ENCODE measurements at regions not wholly inside any gene's neighbourhood (a gene's known extent, or its start where the extent isn't known, plus 50 kb on each side); places are given as distances from the start of the nearest gene placed in this dataset.

DNA sequence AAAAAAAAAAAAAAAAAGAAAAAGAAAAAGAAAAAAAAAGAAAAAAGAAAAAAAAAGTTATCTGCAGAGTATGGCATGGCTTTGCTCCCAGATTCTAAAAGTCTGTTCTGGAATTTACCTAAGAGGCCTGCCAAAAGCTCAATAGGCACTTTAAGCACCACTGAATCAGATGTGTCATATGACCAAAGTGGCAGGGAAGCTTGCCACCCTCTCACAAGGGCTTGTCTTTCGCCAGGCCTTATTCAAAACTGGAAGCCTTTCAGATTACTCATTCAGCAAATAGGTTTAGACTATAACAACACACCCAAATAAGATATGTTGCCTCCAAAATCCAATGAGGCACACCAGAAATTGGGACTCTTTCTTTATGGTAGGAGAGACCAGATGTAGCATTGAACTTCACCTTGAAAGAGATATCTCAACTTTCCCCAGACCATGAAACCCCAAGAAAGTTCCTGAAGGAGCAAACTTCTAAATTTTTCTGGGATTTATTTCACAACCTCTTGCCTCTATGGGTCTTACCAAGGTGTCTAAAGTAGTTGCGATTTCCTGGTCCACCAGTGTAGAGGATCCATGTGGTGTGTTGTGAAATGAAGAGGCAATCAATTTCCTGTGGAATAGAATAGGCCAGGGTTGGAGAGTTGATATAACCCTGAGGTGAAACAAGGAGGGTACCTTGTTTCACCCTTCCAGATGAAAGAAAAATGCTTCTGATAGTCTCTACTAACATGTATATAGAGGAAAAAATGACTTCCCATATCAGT, 218.8 kb downstream of the DAD1 start:
- Histone ChIP-seq H3K79me2 (ENCODE audit: control insufficient read depth, insufficient read depth, low read length) (no peaks in the 10 kb centered on the region), H3K9ac (ENCODE audit: control insufficient read depth, insufficient read depth, low read length) (no peak overlapping the region), H3K27ac (ENCODE audit: control insufficient read depth, insufficient read depth) (no peak overlapping the region), H3K4me2 (ENCODE audit: control insufficient read depth, insufficient read depth) (no peak overlapping the region), H3K27me3 (replicated peaks in 1 of 2; ENCODE audit: control insufficient read depth in 2 of 2, insufficient read depth in 2 of 2, low read length in 1 of 2) (no peaks in the 10 kb centered on the region), H3K36me3 (ENCODE audit: control insufficient read depth in 2 of 2, insufficient read depth in 2 of 2, low read length in 1 of 2) (no peaks in the 10 kb centered on the region), H3K4me3 (no peak overlapping the region), H4K20me1 (ENCODE audit: control insufficient read depth, insufficient read depth) (no peaks in the 10 kb centered on the region), H2AFZ (ENCODE audit: control insufficient read depth, low read depth, low read length) (no peak overlapping the region), H3K9me3 (replicated peaks; ENCODE audit: control insufficient read depth, insufficient read depth, low read length) (no peaks in the 10 kb centered on the region), H3K4me1 (ENCODE audit: control insufficient read depth, insufficient read depth, low read length) (no peaks in the 10 kb centered on the region)
- SMC1A ChIA-PET (ENCODE audit: uncharacterized antibody, unreplicated experiment): interaction anchor here (0.6 to 5.3 kb wide), 12 partner anchors 11 to 169 kb away, joined by 3 to 238 read pairs (median 4); no protein-coding TSS in a partner anchor
- CTCF ChIA-PET: interaction anchor here (0.6 to 7.9 kb wide), 5 partner anchors 49 to 92 kb away, joined by 3 to 333 read pairs (median 4); no protein-coding TSS in a partner anchor
- in situ Hi-C loops (cut with MboI): no loop called here
- POLR2A ChIA-PET: interaction anchor here (0.6 to 0.7 kb wide), 3 partner anchors 49 to 942 kb away, joined by 3 to 5 read pairs (median 4); no protein-coding TSS in a partner anchor
- TF ChIP-seq NFXL1 (IDR thresholded peaks at IDR 0.05; ENCODE audit: borderline replicate concordance) (no peak), KDM1A (IDR thresholded peaks at IDR 0.05; ENCODE audit: borderline replicate concordance) (no peak)
- TF ChIP-seq, protein P1, sequence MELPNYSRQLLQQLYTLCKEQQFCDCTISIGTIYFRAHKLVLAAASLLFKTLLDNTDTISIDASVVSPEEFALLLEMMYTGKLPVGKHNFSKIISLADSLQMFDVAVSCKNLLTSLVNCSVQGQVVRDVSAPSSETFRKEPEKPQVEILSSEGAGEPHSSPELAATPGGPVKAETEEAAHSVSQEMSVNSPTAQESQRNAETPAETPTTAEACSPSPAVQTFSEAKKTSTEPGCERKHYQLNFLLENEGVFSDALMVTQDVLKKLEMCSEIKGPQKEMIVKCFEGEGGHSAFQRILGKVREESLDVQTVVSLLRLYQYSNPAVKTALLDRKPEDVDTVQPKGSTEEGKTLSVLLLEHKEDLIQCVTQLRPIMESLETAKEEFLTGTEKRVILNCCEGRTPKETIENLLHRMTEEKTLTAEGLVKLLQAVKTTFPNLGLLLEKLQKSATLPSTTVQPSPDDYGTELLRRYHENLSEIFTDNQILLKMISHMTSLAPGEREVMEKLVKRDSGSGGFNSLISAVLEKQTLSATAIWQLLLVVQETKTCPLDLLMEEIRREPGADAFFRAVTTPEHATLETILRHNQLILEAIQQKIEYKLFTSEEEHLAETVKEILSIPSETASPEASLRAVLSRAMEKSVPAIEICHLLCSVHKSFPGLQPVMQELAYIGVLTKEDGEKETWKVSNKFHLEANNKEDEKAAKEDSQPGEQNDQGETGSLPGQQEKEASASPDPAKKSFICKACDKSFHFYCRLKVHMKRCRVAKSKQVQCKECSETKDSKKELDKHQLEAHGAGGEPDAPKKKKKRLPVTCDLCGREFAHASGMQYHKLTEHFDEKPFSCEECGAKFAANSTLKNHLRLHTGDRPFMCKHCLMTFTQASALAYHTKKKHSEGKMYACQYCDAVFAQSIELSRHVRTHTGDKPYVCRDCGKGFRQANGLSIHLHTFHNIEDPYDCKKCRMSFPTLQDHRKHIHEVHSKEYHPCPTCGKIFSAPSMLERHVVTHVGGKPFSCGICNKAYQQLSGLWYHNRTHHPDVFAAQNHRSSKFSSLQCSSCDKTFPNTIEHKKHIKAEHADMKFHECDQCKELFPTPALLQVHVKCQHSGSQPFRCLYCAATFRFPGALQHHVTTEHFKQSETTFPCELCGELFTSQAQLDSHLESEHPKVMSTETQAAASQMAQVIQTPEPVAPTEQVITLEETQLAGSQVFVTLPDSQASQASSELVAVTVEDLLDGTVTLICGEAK (IDR thresholded peaks at IDR 0.05; ENCODE audit: borderline replicate concordance): no peak
- DNase-seq (ENCODE audit: low read depth, low spot score) (no peak), FAIRE-seq (no peak), ATAC-seq (no peak)
- RAD21 ChIA-PET (ENCODE audit: unreplicated experiment): interaction anchor here (0.6 to 1.4 kb wide), 5 partner anchors 38 to 359 kb away, joined by 3 to 9 read pairs (median 3); no protein-coding TSS in a partner anchor
- WGBS (ENCODE audit: insufficient coverage, insufficient replicate concordance, low lambda C conversion rate, missing lambda C conversion rate): 60% methylated on average over 2 of the region's 2 CpGs
- no TSS peak for BruUV-seq (replicated peaks)
- intact Hi-C loops (cut with micrococcal nuclease; ENCODE audit: unreplicated experiment): loop anchor here (5.0 kb wide), 1 partner anchor 33 kb away; no protein-coding TSS in a partner anchor
